GM12878 (cell line): ENCODE measurements at regions not wholly inside any gene's neighbourhood (a gene's known extent, or its start where the extent isn't known, plus 50 kb on each side); places are given as distances from the start of the nearest gene placed in this dataset.

Experiments used
- ATAC-seq: fragments of 200-7000 bp; cut with Tn5 transposase; 3 replicates; pipeline ENCODE4 v1.9.1; 2020; ENCODE audit warnings: mild to moderate bottlenecking, moderate library complexity
- BruUV-seq: library from RNA; stranded (reverse); fragments of 400-500 nt; replicated peaks from 2 replicates; lab custom pipeline; 2021; lab: Mats Ljungman, UMichigan
- CTCF ChIA-PET: fragments of 300-600 bp; sonication (Branson Sonifier 250); formaldehyde crosslinking; extraction: SDS; loops from one replicate; lab custom pipeline; 2021; ENCODE audit warnings: inconsistent platforms; lab: Yijun Ruan, JAX
- POLR2A ChIA-PET: fragments of 350-600 bp; formaldehyde crosslinking; extraction: SDS; loops from one replicate; lab custom pipeline; 2021; ENCODE audit warnings: inconsistent platforms; lab: Charles Lee
- RAD21 ChIA-PET: fragments of 300-600 bp; sonication (Branson Sonifier 250); formaldehyde crosslinking; loops from one replicate; lab custom pipeline; 2023; ENCODE audit warnings: antibody characterized with exemption; ENCODE audit not compliant: unreplicated experiment; lab: Charles Lee
- SMC1A ChIA-PET: fragments of 300-600 bp; sonication (Branson Sonifier 250); formaldehyde crosslinking; loops from one replicate; lab custom pipeline; 2023; ENCODE audit not compliant: unreplicated experiment, uncharacterized antibody; lab: Charles Lee
- DNase-seq: peaks from one replicate; pipeline ENCODE4 v3.0.0-alpha.2; 2011; ENCODE audit warnings: low read depth, low spot score
- FAIRE-seq: peaks from 3 replicates; lab custom pipeline; 2011; peaks lifted over from hg19 to GRCh38; lab: Jason Lieb, UNC
- H2AFZ ChIP-seq: 2 replicates; pipeline ENCODE4 v1.6.0; 2011; ENCODE audit warnings: low read depth, low read length, control low read depth; ENCODE audit not compliant: control insufficient read depth
- H3K27ac ChIP-seq: 2 replicates; pipeline ENCODE4 v1.5.1; 2011; ENCODE audit warnings: control low read depth; ENCODE audit not compliant: control insufficient read depth, insufficient read depth
- H3K27me3 ChIP-seq, 2 experiments: replicated peaks in 1 of 2; 2 replicates each; pipeline versions ENCODE4 v1.6.0 to v1.6.1; 2011; ENCODE audit warnings: low read length in 1 of 2; ENCODE audit not compliant: control insufficient read depth in 2 of 2, insufficient read depth in 2 of 2
- H3K36me3 ChIP-seq, 2 experiments: 2 replicates each; pipeline ENCODE4 v1.5.1; 2011; ENCODE audit warnings: low read length in 1 of 2; ENCODE audit not compliant: control insufficient read depth in 2 of 2, insufficient read depth in 2 of 2
- H3K4me1 ChIP-seq: 2 replicates; pipeline ENCODE4 v1.6.1; 2011; ENCODE audit warnings: mild to moderate bottlenecking, low read length, moderate library complexity, mixed read lengths; ENCODE audit not compliant: control insufficient read depth, insufficient read depth
- H3K4me2 ChIP-seq: 2 replicates; pipeline ENCODE4 v1.6.0; 2011; ENCODE audit warnings: control low read depth; ENCODE audit not compliant: control insufficient read depth, insufficient read depth
- H3K4me3 ChIP-seq: fragments of 200-600 bp; sonication (generic); 2 replicates; pipeline ENCODE4 v1.5.1; 2016
- H3K79me2 ChIP-seq: 2 replicates; pipeline ENCODE4 v1.6.0; 2011; ENCODE audit warnings: low read length; ENCODE audit not compliant: control insufficient read depth, insufficient read depth
- H3K9ac ChIP-seq: 2 replicates; pipeline ENCODE4 v1.8.0; 2011; ENCODE audit warnings: low read length, control low read depth, mixed read lengths; ENCODE audit not compliant: control insufficient read depth, insufficient read depth
- H3K9me3 ChIP-seq: replicated peaks from 3 replicates; pipeline ENCODE4 v1.5.1; 2011; ENCODE audit warnings: mild to moderate bottlenecking, low read length; ENCODE audit not compliant: control insufficient read depth, insufficient read depth
- H4K20me1 ChIP-seq: 2 replicates; pipeline ENCODE4 v1.6.0; 2011; ENCODE audit not compliant: control insufficient read depth, insufficient read depth
- CBX3 ChIP-seq: fragments of 200-600 bp; sonication (generic); IDR thresholded peaks from 2 replicates; pipeline ENCODE4 v1.6.1; 2016; ENCODE audit warnings: low read depth, borderline replicate concordance
- GATAD2B ChIP-seq: fragments of 450-650 bp; conservative IDR thresholded peaks from 2 replicates; pipeline ENCODE4 v1.6.1; 2017; ENCODE audit warnings: low read depth, mild to moderate bottlenecking, moderate library complexity
- KAT2A ChIP-seq: conservative IDR thresholded peaks from 2 replicates; pipeline ENCODE4 v1.6.1; 2011; ENCODE audit warnings: low read depth, low read length; ENCODE audit not compliant: control insufficient read depth
- MEF2B ChIP-seq: fragments of 450-650 bp; IDR thresholded peaks from 2 replicates; pipeline ENCODE4 v1.6.1; 2018; ENCODE audit warnings: mild to moderate bottlenecking, moderate library complexity; ENCODE audit not compliant: partially characterized antibody, poor library complexity, severe bottlenecking
- NRF1 ChIP-seq: conservative IDR thresholded peaks from 2 replicates; pipeline ENCODE4 v1.6.1; 2011; ENCODE audit warnings: mild to moderate bottlenecking, low read depth, low read length, improper control_type of control experiment
- PAX5 ChIP-seq: IDR thresholded peaks from 2 replicates; pipeline ENCODE4 v1.6.1; 2011; ENCODE audit warnings: low read depth, low read length, borderline replicate concordance
- RELA ChIP-seq: fragments of 450-650 bp; IDR thresholded peaks from 2 replicates; pipeline ENCODE4 v1.8.0; 2014; ENCODE audit warnings: borderline replicate concordance; ENCODE audit not compliant: partially characterized antibody
- RUNX3 ChIP-seq: IDR thresholded peaks from 2 replicates; pipeline ENCODE4 v1.6.1; 2012; ENCODE audit warnings: low read length, inconsistent platforms
- SMC3 ChIP-seq: IDR thresholded peaks from 2 replicates; pipeline ENCODE4 v1.6.1; 2011; ENCODE audit warnings: low read length, improper control_type of control experiment, borderline replicate concordance
- ZSCAN29 ChIP-seq: fragments of 450-650 bp; IDR thresholded peaks from 2 replicates; pipeline ENCODE4 v1.6.1; 2017; ENCODE audit warnings: mild to moderate bottlenecking, moderate library complexity
- WGBS: methylation state at CpG from one replicate; pipeline ENCODE4 v1.1.6; 2016; ENCODE audit warnings: low lambda C conversion rate; ENCODE audit not compliant: insufficient replicate concordance, insufficient coverage; ENCODE audit errors: missing lambda C conversion rate; 5-methylcytosine and 5-hydroxymethylcytosine counted together
- in situ Hi-C: fragments of 300-500 bp; cut with MboI; formaldehyde crosslinking; loops from 9 replicates; pipeline ENCODE4 v1.14.3; 2018; ENCODE audit warnings: mixed read lengths
- intact Hi-C: fragments of 100-400 bp; cut with micrococcal nuclease; formaldehyde crosslinking; loops from one replicate; pipeline ENCODE4 v1.14.2; 2022; ENCODE audit not compliant: unreplicated experiment
- TF ChIP-seq, protein P1 (sequence below): fragments of 450-650 bp; IDR thresholded peaks from 2 replicates; pipeline ENCODE4 v1.6.1; 2018; ENCODE audit warnings: borderline replicate concordance, mild to moderate bottlenecking; ENCODE audit not compliant: partially characterized antibody
- TF ChIP-seq, protein P2 (sequence below): IDR thresholded peaks from 2 replicates; pipeline ENCODE4 v1.6.1; 2012; ENCODE audit warnings: improper control_type of control experiment, low read depth, low read length; ENCODE audit not compliant: insufficient replicate concordance
- TF ChIP-seq, protein P3 (sequence below): fragments of 450-650 bp; IDR thresholded peaks from 2 replicates; pipeline ENCODE4 v1.6.1; 2018; ENCODE audit warnings: mild to moderate bottlenecking, low read depth, moderate library complexity; ENCODE audit not compliant: partially characterized antibody

DNA sequence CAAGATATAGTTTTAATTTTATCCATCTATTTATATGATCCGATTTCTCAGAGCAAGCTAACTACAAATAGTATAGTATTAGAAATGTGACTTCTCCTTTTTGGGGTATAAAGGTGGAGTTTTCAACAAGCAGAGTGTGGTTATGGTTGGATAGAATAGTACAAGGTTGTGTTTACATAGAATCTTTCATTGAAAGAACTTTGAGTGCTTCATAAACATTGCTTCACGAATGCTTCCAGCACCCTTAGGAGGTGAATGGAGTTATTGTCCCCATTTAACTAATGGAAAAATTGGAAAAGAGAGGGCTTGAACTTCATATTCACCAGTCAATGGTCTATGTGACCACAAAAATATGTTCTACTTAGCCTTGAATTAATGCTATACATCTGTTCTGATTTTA lies 134.1 kb upstream of the CITED2 start:
- Histone ChIP-seq H3K79me2 (no peaks in the 10 kb centered on the region), H3K9me3 (no peaks in the 10 kb centered on the region), H3K4me1 (no peaks in the 10 kb centered on the region), H3K4me3 (no peak overlapping the region), H3K36me3 (no peaks in the 10 kb centered on the region), H3K27ac (no peak overlapping the region), H2AFZ (no peak overlapping the region), H3K4me2 (no peak overlapping the region), H3K27me3 (no peaks in the 10 kb centered on the region), H4K20me1 (no peaks in the 10 kb centered on the region), H3K9ac (no peak overlapping the region)
- intact Hi-C loops, result no loop called here
- WGBS, result 28% methylated on average over 2 of the region's 2 CpGs
- ATAC-seq (no peak), DNase-seq (no peak), FAIRE-seq (no peak)
- ChIA-PET POLR2A (no interaction called here), CTCF (interaction anchor here (0.5 to 0.8 kb wide), 2 partner anchors 104 to 119 kb away, joined by 3 read pairs; no protein-coding TSS in a partner anchor), SMC1A (interaction anchor here (1.5 kb wide), 1 partner anchor 66 kb away, joined by 3 read pairs; no protein-coding TSS in a partner anchor), RAD21 (interaction anchor here (1.3 kb wide), 1 partner anchor 139 kb away, joined by 4 read pairs; no protein-coding TSS in a partner anchor)
- in situ Hi-C loops, result no loop called here
- BruUV-seq, result no TSS peak
- TF ChIP-seq KAT2A (no peak), NRF1 (no peak), RELA (no peak), SMC3 (no peak), ZSCAN29 (no peak), RUNX3 (no peak), PAX5 (no peak), GATAD2B (no peak), CBX3 (no peak), MEF2B (no peak)
- TF ChIP-seq, protein P1, sequence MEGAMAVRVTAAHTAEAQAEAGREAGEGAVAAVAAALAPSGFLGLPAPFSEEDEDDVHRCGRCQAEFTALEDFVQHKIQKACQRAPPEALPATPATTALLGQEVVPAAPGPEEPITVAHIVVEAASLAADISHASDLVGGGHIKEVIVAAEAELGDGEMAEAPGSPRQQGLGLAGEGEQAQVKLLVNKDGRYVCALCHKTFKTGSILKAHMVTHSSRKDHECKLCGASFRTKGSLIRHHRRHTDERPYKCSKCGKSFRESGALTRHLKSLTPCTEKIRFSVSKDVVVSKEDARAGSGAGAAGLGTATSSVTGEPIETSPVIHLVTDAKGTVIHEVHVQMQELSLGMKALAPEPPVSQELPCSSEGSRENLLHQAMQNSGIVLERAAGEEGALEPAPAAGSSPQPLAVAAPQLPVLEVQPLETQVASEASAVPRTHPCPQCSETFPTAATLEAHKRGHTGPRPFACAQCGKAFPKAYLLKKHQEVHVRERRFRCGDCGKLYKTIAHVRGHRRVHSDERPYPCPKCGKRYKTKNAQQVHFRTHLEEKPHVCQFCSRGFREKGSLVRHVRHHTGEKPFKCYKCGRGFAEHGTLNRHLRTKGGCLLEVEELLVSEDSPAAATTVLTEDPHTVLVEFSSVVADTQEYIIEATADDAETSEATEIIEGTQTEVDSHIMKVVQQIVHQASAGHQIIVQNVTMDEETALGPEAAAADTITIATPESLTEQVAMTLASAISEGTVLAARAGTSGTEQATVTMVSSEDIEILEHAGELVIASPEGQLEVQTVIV, result no peak
- TF ChIP-seq, protein P2, sequence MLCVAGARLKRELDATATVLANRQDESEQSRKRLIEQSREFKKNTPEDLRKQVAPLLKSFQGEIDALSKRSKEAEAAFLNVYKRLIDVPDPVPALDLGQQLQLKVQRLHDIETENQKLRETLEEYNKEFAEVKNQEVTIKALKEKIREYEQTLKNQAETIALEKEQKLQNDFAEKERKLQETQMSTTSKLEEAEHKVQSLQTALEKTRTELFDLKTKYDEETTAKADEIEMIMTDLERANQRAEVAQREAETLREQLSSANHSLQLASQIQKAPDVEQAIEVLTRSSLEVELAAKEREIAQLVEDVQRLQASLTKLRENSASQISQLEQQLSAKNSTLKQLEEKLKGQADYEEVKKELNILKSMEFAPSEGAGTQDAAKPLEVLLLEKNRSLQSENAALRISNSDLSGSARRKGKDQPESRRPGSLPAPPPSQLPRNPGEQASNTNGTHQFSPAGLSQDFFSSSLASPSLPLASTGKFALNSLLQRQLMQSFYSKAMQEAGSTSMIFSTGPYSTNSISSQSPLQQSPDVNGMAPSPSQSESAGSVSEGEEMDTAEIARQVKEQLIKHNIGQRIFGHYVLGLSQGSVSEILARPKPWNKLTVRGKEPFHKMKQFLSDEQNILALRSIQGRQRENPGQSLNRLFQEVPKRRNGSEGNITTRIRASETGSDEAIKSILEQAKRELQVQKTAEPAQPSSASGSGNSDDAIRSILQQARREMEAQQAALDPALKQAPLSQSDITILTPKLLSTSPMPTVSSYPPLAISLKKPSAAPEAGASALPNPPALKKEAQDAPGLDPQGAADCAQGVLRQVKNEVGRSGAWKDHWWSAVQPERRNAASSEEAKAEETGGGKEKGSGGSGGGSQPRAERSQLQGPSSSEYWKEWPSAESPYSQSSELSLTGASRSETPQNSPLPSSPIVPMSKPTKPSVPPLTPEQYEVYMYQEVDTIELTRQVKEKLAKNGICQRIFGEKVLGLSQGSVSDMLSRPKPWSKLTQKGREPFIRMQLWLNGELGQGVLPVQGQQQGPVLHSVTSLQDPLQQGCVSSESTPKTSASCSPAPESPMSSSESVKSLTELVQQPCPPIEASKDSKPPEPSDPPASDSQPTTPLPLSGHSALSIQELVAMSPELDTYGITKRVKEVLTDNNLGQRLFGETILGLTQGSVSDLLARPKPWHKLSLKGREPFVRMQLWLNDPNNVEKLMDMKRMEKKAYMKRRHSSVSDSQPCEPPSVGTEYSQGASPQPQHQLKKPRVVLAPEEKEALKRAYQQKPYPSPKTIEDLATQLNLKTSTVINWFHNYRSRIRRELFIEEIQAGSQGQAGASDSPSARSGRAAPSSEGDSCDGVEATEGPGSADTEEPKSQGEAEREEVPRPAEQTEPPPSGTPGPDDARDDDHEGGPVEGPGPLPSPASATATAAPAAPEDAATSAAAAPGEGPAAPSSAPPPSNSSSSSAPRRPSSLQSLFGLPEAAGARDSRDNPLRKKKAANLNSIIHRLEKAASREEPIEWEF, result no peak
- TF ChIP-seq, protein P3, sequence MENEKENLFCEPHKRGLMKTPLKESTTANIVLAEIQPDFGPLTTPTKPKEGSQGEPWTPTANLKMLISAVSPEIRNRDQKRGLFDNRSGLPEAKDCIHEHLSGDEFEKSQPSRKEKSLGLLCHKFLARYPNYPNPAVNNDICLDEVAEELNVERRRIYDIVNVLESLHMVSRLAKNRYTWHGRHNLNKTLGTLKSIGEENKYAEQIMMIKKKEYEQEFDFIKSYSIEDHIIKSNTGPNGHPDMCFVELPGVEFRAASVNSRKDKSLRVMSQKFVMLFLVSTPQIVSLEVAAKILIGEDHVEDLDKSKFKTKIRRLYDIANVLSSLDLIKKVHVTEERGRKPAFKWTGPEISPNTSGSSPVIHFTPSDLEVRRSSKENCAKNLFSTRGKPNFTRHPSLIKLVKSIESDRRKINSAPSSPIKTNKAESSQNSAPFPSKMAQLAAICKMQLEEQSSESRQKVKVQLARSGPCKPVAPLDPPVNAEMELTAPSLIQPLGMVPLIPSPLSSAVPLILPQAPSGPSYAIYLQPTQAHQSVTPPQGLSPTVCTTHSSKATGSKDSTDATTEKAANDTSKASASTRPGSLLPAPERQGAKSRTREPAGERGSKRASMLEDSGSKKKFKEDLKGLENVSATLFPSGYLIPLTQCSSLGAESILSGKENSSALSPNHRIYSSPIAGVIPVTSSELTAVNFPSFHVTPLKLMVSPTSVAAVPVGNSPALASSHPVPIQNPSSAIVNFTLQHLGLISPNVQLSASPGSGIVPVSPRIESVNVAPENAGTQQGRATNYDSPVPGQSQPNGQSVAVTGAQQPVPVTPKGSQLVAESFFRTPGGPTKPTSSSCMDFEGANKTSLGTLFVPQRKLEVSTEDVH, result no peak
